8988T (cell line): ENCODE measurements at regions not wholly inside any gene's neighbourhood (a gene's known extent, or its start where the extent isn't known, plus 50 kb on each side); places are given as distances from the start of the nearest gene placed in this dataset.

Source experiments
- DNase-seq: peaks from one replicate; pipeline ENCODE4 v3.0.0; 2011

DNA sequence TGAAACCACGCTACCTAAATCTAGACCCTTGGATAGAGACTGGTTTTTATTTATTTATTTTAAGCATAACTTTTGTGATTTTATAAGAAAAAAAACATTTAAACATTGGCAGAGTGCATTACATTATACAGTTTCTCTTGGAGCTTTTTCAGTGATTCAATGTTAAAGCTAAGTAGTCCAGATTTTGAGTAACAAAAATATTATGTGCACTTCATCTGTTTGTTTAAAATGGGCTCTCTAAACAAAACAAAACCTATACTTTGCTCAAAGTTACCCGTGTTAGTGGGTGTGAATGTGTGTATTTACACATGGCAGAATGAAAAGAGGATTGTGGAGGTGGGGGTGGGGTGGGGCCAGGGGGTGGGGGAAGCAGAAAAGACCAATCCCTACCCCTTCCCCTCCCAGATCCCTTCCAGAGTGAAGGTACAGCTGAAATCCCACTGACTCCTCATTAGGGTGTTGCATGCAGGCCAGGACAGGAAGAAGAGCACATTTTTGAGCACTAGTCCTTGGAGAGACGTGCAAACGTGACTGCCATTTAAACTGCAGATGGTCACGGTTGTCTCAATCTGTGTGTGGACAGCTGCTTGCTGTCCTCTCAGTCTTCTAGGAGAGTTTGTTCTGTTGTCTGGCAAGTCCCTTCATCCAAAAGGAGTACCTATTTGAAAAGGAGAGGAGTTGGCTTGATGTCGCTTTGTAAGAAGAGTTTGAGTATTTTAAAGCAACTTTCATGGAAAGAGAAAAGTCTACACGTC lies 303.0 kb downstream of the ICOS start:
- DNase-seq: no peak

DNA sequence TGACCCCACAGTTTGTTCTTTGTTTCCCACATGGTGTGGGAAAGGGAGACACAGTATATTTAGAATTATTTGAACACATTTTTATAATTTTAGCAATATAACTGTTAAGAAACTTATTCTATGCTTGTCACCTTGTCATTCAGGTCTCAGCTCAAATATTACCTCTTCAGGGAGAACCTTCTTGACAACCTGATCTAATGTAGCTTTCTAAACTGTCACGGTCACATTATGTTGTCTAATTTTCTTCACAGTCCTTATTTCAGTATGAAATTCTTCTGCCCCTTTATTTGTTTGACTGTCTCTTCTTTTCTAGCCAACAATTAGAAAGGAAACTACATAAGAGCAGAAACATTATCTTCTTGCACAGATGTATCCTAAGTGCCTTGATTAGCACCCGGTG lies 304.3 kb upstream of the PARD3B start:
- DNase-seq: no peak

- no peak for DNase-seq
These were observed 295.8 kb upstream of the PARD3B start for GRCh38 chr2:204249437-204249836.

DNA sequence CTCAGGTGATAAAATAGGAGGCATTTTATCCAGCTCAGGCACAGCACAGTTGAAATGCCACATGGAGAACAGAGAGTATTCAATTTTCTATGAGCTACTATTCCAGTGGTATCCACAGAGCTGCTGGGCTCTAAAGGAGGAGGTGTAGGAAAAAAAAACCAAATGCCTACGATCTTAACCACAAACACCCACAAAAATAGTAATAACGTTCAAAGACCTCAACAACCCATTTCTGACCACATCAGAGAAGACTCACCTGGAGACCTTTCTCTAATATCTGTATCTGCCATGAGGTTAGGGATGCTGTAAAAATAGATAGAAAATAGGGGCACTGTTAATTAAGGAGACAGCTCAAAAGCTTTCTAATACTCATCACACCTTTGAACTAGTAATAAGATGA lies 294.6 kb upstream of the PARD3B start:
- no peak for DNase-seq

DNA sequence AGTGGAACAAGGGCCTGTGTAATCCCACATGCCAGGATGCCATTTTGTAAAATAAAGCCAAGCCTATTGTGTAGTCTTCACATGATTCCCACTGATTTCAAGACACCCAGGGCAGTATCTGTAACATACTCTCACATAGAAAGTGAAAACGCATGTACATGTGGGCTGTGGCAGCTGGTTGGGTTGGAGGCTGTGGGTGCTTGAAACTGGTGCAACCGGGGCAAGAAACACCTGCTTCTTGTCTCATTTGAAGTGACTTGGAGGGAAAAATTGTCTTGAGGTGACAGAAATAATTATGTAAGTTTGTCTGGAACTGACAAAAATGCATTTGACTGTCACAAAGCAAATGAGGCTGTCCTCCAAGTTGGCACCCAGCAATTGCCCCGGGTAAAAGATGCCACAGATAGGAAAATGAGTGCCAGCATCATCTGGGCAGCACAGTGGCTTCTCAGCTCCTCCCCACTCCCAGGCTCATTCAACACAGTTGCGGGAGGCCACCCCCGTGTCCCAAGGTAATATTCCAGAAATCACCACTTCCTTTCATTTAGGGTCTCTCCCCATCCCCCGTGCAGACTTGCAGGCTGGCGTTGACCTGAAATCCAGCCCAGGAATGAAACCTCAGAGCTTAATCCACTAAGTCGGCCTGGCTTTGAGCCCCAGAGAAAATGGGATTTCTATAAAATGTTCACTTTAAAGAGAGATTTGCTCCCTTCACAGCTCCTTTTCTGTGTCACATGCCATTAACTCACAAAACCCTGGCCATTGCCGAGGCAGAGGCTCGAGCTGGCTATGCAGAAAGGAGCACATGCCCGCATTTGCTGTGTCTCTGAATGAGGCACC lies 293.9 kb upstream of the PARD3B start:
- DNase-seq: no peak

DNA sequence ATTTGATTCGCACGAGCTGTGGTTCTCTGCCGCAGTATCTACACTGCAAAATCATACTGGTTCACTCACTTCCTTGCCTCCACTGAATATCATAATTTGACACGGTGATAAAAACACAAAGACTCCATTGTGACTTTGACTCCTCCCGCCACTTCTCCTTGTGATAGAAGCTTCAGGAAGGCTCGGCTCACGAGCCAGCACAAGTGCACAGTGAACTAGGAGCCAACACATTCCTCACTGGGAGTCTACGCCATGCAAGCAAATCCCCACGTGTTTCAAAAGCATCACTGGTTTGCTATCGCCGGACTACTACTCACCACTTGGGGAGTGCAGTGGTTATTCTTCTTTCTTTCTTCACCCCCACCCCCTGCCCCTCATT lies 293.3 kb upstream of the PARD3B start:
- DNase-seq: no peak

DNA sequence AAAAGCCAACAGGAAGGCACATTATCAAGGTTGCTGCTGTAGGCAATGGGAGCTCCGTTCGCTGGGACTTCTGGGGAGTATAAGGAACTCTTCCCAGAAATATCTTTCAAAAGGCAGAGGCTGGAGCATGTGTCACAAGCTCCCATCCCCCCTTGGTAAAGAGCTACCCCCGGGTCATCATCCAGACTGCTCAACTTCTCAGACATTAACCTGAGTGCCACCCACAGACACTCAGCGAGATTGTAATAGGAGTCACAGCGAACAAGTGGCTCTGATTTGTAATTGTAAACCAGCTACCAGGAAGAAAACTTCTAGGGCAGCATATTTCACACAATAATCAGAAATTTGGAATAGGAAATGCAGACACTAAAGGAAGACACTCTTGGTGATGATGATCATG lies 290.2 kb upstream of the PARD3B start:
- DNase-seq: no peak

DNA sequence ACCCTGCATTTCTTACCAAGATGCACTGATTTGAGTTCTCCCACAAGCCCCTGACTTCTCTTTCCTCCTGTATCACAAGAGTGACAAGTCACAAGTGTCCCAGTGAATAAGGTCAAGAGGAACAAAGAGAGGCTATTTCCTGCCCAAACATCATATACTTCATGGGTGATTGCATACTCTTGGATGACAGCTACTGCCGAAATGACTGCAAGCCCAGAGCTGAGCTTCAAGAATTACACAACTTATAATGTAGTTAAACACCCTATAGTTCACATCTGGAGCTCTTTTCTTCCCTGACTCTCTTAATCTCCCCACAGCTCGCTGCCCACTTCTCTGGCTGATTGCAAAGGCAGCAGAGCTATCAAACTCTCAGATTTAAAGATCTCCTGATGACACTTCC lies 289.7 kb upstream of the PARD3B start:
- no peak for DNase-seq

GRCh38 chr2:204257781-204258180 lies 287.5 kb upstream of the PARD3B start:
- DNase-seq: no peak

GRCh38 chr2:204258890-204259289 lies 286.4 kb upstream of the PARD3B start:
- no peak for DNase-seq

DNA sequence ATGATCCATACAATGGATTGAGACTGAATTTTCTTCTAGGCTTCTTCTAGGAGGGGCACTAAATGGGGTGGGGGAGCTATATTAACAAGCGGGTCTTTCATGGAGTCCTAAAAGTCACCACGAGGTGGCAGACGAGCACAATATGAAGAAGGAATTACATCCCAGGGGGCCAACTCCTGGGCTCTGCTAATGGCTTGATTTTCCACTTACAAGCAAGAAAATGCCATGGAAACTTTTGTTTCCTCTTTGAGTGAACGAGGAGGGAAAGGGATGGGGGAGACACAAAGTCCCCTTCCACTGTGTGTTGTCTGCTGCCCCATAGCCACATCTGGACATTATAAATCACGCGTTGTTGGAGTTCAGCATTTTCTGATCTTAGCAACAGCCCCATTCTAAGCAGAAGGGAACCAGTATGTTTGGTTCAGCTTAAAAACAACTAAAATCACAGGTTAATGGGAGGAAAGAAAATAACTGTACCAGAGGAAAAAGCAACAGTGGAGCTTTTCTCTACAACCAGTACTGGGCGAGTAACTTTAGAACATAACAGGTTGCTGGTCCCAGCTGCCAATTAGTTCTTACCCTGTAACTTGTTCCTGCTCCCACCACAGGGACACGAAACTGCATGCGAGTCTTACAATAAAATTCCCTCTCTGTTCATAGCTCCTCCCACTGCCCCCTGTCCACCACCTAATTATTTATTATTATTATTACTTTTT lies 285.0 kb upstream of the PARD3B start:
- DNase-seq: peak; percentile 42

- no peak for DNase-seq
These were observed 284.4 kb upstream of the PARD3B start for GRCh38 chr2:204260901-204261300.

GRCh38 chr2:204261846-204262245 lies 283.4 kb upstream of the PARD3B start:
- no peak for DNase-seq

DNA sequence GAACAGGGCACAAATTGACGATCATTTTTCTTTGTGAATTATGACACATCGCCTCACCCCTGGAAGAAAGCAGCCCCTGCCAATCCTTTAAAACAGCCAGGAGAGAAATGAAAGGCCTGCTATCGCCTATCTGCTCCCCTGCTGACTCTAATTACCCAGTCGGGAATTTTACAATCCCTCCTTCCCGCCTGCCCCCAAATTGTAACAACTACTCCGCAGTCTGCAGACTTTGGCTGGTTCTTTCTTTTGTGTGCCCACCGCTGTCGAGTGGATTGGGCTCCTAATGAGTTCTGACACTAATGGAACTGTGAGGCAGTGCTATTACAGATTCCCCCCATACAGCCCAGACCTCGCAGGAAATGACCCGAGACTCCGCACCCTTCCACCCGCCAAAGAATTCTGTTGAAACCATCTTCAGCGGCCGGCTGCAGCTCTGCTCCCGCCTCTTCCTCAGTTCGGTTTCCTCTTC lies 281.2 kb upstream of the PARD3B start:
- no peak for DNase-seq

DNA sequence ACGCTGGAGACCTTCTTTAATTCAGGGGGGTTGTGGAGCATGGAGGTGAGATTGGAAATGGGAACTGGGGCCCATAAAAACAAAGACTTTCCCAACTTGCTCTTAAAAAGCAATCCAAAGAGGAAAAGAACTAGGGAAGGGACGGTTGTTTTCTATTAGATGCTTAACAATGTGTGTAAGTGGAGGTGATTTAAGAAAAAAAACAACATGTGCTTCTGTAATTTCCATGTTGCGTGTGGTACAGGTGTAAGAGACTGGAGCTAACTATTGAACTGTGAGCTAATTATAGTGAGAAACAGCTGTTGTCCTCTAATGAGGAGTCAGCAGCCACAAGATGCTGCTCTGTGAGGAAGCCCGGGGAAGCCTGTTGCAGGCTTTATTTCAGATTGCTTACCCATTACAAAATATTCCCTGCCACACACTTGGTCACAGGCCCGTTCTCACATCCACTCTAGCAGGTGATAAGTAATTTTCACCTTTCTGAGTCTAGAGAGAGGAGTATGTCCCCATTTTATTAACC lies 280.6 kb upstream of the PARD3B start:
- DNase-seq: no peak

- DNase-seq: no peak
These were observed 279.5 kb upstream of the PARD3B start for GRCh38 chr2:204265681-204266181.

- DNase-seq: no peak
These were observed 276.8 kb upstream of the PARD3B start for GRCh38 chr2:204268458-204268857.

- no peak for DNase-seq
These were observed 276.3 kb upstream of the PARD3B start for GRCh38 chr2:204268971-204269370.

DNA sequence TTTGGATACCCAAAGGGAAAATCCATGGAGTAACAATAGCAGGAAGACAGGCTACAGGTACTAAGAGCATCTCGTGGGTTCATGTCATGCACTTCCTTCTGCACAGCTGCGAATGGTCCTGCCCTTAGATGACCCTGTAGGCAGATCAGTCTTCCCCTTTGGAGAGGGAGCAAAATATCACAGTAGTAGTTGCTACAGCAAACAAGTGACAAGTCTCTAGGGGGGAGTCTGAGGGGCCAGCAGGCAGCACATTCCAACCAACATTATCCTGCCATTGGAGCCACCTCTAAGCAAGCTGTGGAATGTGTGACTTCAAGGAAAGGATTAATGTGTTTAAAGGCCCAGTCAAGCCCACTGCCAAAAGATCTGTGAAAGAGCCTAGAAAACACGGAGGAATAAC lies 273.2 kb upstream of the PARD3B start:
- DNase-seq: no peak

DNA sequence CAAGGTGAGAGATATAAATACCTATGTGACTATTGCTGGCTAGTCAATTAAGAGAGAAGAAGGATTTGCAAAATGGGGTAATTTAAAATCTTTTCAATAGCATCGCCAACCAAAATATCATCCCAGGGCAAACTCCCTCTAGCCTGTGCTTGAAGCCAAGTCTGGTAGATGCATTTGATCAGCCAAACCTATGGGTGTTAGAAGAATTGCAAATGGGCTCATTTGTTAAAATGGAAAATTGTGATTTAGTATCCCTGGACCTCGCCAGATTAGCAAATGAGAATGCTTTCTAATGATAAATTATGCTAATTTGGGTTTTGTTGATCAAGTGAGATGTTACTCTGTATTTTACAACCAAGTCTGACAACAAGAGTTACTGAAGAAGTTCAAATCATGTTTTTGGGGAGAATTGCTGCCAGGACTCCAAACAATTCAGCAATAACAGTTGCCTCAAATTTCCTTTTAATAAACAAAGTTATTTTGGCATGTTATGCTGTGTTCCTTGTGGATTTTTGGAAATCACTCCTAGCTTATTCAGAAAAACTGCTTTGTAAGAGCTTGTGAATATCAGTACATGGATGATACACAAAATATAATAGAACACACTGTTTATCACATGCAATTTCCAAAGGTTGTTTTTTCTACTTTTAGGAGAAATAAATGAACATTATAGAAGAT lies 272.5 kb upstream of the PARD3B start:
- no peak for DNase-seq

DNA sequence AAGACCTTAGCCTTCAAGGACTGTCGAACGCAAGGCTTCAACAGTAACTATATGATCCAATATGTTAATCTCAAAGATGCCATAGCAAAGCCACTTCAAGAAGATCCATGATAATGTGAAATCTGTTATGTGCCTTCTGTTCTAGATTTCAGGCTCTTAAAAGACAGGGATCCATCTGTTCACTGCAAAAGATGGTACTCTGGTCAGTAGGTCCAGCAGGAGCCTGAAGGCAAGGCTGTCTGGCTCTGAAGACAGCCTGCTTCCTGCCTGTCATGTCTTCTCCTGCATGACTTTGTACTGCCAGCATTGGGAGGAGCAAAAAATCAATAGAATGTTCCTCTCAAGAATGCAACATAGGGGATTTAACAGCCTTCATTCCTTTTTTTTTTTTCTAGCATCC lies 270.8 kb upstream of the PARD3B start:
- DNase-seq: no peak

GRCh38 chr2:204274991-204275390 lies 270.3 kb upstream of the PARD3B start:
- no peak for DNase-seq

GRCh38 chr2:204277226-204277625 lies 268.0 kb upstream of the PARD3B start:
- no peak for DNase-seq
